MM.1S (cell line): ENCODE measurements at regions not wholly inside any gene's neighbourhood (a gene's known extent, or its start where the extent isn't known, plus 50 kb on each side); places are given as distances from the start of the nearest gene placed in this dataset.

Source experiments
- DNase-seq: peaks from one replicate; pipeline ENCODE4 v3.0.0-alpha.2; 2015
- H2AFZ ChIP-seq: fragments of 300-600 bp; sonication (generic); 2 replicates; pipeline ENCODE4 v1.6.0; 2016; ENCODE audit warnings: antibody characterized with exemption, low read length
- H3F3A ChIP-seq: fragments of 300-600 bp; sonication (generic); 2 replicates; pipeline ENCODE4 v1.6.1; 2016; ENCODE audit warnings: mild to moderate bottlenecking, antibody characterized with exemption, low read length, moderate library complexity, mixed read lengths; ENCODE audit not compliant: insufficient read depth
- H3K27ac ChIP-seq: fragments of 300-600 bp; sonication (generic); 2 replicates; pipeline ENCODE4 v1.5.1; 2016; ENCODE audit warnings: mild to moderate bottlenecking, low read length
- H3K27me3 ChIP-seq: fragments of 300-600 bp; sonication (generic); replicated peaks from 2 replicates; pipeline ENCODE4 v1.6.0; 2016; ENCODE audit warnings: low read length; ENCODE audit not compliant: insufficient read depth
- H3K36me3 ChIP-seq: fragments of 300-600 bp; sonication (generic); replicated peaks from 2 replicates; pipeline ENCODE4 v1.6.1; 2016; ENCODE audit warnings: mild to moderate bottlenecking, low read length, mixed read lengths; ENCODE audit not compliant: insufficient read depth
- H3K4me1 ChIP-seq: fragments of 300-600 bp; sonication (generic); 2 replicates; pipeline ENCODE4 v1.6.1; 2016; ENCODE audit warnings: low read length, mixed read lengths
- H3K4me2 ChIP-seq: fragments of 300-600 bp; sonication (generic); 2 replicates; pipeline ENCODE4 v1.6.0; 2016; ENCODE audit warnings: low read depth, low read length
- H3K4me3 ChIP-seq: fragments of 300-600 bp; sonication (generic); 2 replicates; pipeline ENCODE4 v1.5.1; 2016; ENCODE audit warnings: low read length, mixed read lengths
- H3K79me2 ChIP-seq: fragments of 300-600 bp; sonication (generic); 2 replicates; pipeline ENCODE4 v1.6.1; 2016; ENCODE audit warnings: mixed run types, low read length, mixed read lengths
- H3K9ac ChIP-seq: fragments of 300-600 bp; sonication (generic); 2 replicates; pipeline ENCODE4 v1.6.1; 2016; ENCODE audit warnings: low read length, mixed read lengths
- H3K9me2 ChIP-seq: fragments of 300-600 bp; sonication (generic); replicated peaks from 2 replicates; pipeline ENCODE4 v1.6.1; 2016; ENCODE audit warnings: mild to moderate bottlenecking, low read length, mixed read lengths; ENCODE audit not compliant: insufficient read depth
- H3K9me3 ChIP-seq: fragments of 300-600 bp; sonication (generic); replicated peaks from 2 replicates; pipeline ENCODE4 v1.6.1; 2016; ENCODE audit warnings: mild to moderate bottlenecking, low read length, mixed read lengths; ENCODE audit not compliant: insufficient read depth
- H4K20me1 ChIP-seq: fragments of 300-600 bp; sonication (generic); 2 replicates; pipeline ENCODE4 v1.6.1; 2016; ENCODE audit warnings: mild to moderate bottlenecking, low read length, moderate library complexity, mixed read lengths; ENCODE audit not compliant: insufficient read depth
- EZH2 ChIP-seq: fragments of 300-600 bp; sonication (generic); optimal IDR thresholded peaks from 2 replicates; pipeline ENCODE3; 2017; ENCODE audit warnings: low read depth, mild to moderate bottlenecking, antibody characterized with exemption, low read length, mixed read lengths
- EZH2phosphoT487 ChIP-seq: fragments of 300-600 bp; sonication (generic); IDR thresholded peaks from 2 replicates; pipeline ENCODE4 v1.6.1; 2018; ENCODE audit warnings: antibody characterized with exemption, low read length
- TF ChIP-seq, protein P1 (sequence below): fragments of 300-600 bp; sonication (generic); IDR thresholded peaks from 2 replicates; pipeline ENCODE4 v1.5.1; 2016; ENCODE audit warnings: antibody characterized with exemption, low read length, mixed read lengths

DNA sequence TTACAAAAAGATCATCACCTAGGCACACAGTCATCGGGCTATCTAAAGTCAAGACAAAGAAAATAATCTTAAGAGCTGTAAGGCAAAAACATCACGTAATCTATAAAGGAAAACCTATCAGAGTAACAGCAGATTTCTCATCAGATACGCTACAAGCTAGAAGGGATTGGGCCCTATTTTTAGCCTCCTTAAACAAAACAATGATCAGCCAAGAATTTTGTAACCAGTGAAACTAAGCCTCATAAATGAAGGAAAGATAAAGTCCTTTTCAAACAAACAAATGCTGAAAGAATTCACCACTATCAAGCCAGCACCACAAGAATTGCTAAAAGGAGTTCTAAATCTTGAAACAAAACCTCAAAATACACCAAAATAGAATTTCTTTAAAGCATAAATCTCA lies 191.6 kb upstream of the BMP4 start:
- Histone ChIP-seq H2AFZ (no peak overlapping the region), H3K9me3 (no peaks in the 10 kb centered on the region), H3K79me2 (no peaks in the 10 kb centered on the region), H3K9ac (no peak overlapping the region), H4K20me1 (no peaks in the 10 kb centered on the region), H3K9me2 (no peaks in the 10 kb centered on the region), H3K4me1 (no peaks in the 10 kb centered on the region), H3K27ac (no peak overlapping the region), H3F3A (no peaks in the 10 kb centered on the region), H3K4me2 (no peak overlapping the region), H3K4me3 (no peak overlapping the region), H3K27me3 (no peaks in the 10 kb centered on the region), H3K36me3 (no peaks in the 10 kb centered on the region)
- TF ChIP-seq, protein P1, sequence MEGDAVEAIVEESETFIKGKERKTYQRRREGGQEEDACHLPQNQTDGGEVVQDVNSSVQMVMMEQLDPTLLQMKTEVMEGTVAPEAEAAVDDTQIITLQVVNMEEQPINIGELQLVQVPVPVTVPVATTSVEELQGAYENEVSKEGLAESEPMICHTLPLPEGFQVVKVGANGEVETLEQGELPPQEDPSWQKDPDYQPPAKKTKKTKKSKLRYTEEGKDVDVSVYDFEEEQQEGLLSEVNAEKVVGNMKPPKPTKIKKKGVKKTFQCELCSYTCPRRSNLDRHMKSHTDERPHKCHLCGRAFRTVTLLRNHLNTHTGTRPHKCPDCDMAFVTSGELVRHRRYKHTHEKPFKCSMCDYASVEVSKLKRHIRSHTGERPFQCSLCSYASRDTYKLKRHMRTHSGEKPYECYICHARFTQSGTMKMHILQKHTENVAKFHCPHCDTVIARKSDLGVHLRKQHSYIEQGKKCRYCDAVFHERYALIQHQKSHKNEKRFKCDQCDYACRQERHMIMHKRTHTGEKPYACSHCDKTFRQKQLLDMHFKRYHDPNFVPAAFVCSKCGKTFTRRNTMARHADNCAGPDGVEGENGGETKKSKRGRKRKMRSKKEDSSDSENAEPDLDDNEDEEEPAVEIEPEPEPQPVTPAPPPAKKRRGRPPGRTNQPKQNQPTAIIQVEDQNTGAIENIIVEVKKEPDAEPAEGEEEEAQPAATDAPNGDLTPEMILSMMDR: no peak
- no peak for TF ChIP-seq EZH2phosphoT487
- no peak for TF ChIP-seq EZH2
- no peak for DNase-seq

- Histone ChIP-seq H3K36me3 (no peaks in the 10 kb centered on the region), H3K27me3 (no peaks in the 10 kb centered on the region), H3K79me2 (no peaks in the 10 kb centered on the region), H2AFZ (no peak overlapping the region), H3K4me2 (no peak overlapping the region), H4K20me1 (no peaks in the 10 kb centered on the region), H3K9me2 (no peaks in the 10 kb centered on the region), H3K27ac (no peak overlapping the region), H3K9me3 (no peaks in the 10 kb centered on the region), H3K9ac (no peak overlapping the region), H3K4me3 (no peak overlapping the region), H3K4me1 (no peaks in the 10 kb centered on the region), H3F3A (no peaks in the 10 kb centered on the region)
- TF ChIP-seq, protein P1: no peak
- TF ChIP-seq EZH2 (no peak), EZH2phosphoT487 (no peak)
- DNase-seq: no peak
These were observed 195.7 kb upstream of the BMP4 start for GRCh38 chr14:54152351-54152750.

DNA sequence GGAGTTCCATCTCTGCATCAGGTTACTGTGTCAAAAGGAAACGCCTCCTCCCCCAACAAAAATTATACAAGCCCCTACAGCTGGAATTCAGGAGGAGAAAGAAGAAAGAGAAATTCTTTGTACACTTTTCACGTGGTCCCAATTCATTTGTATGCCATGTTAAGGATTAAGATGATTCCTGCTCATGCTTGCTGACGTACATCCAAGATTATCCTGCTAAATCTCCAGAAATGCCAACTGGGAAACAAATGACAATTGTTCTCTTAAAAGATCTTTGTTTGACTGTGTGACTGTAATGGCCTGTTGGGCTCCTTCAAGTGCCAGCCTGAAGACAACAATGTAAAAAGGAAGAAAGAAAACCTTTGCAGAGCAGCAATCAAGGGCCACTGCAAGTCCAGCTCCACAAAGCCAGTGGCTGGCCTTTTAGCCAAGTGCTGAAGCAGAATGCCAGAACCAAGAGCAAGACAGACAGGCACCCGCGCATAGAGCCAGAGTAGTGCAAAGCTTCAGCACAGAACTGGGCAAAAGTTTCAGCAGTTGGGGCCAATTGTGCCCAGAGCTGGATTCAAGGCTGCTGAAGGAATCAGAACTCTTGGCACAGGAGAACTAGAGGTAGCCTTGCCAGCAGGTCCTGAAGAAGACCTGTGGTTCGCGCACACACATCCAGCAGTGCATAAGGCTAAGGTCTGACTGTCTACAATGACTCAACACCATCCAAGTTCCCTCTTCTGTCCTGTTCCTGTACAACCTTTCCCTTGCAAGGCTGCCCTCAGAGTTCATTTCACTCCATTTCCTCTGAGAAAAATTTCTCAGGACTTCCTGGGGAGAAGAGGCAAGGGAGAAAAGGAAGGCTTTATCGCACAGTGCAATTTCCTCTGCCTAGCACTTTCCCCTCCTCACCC lies 209.7 kb upstream of the BMP4 start:
- Histone ChIP-seq H2AFZ (no peak overlapping the region), H3K36me3 (no peaks in the 10 kb centered on the region), H4K20me1 (no peaks in the 10 kb centered on the region), H3K4me1 (peaks cover 14% of the 10 kb centered on the region), H3K27ac (no peak overlapping the region), H3K4me2 (no peak overlapping the region), H3K9me3 (no peaks in the 10 kb centered on the region), H3K9ac (no peak overlapping the region), H3K9me2 (no peaks in the 10 kb centered on the region), H3F3A (no peaks in the 10 kb centered on the region), H3K4me3 (no peak overlapping the region), H3K27me3 (no peaks in the 10 kb centered on the region), H3K79me2 (no peaks in the 10 kb centered on the region)
- TF ChIP-seq EZH2 (no peak), EZH2phosphoT487 (no peak)
- TF ChIP-seq, protein P1: no peak
- DNase-seq: no peak
